Panc1 (cell line): ENCODE measurements at regions not wholly inside any gene's neighbourhood (a gene's known extent, or its start where the extent isn't known, plus 50 kb on each side); places are given as distances from the start of the nearest gene placed in this dataset.

Experiments used
- ATAC-seq: fragments of 200-7000 bp; cut with Tn5 transposase; 2 replicates; pipeline ENCODE4 v1.9.1; 2020; ENCODE audit warnings: mild to moderate bottlenecking, moderate library complexity
- BruUV-seq: library from RNA; stranded (reverse); fragments of 400-500 nt; replicated peaks from 2 replicates; lab custom pipeline; 2021; lab: Mats Ljungman, UMichigan
- CTCF ChIA-PET: fragments of 300-600 bp; sonication (Branson Sonifier 250); formaldehyde crosslinking; loops from one replicate; lab custom pipeline; 2022; ENCODE audit warnings: antibody characterized with exemption; lab: Charles Lee
- POLR2A ChIA-PET: fragments of 300-600 bp; sonication (Branson Sonifier 250); formaldehyde crosslinking; loops from one replicate; lab custom pipeline; 2022; ENCODE audit warnings: antibody characterized with exemption; lab: Charles Lee
- DNase-seq: peaks from one replicate; pipeline ENCODE4 v3.0.0-alpha.2; 2010; ENCODE audit warnings: low read depth, low spot score
- H3K27ac ChIP-seq: 2 replicates; pipeline ENCODE4 v1.5.1; 2011; ENCODE audit warnings: mild to moderate bottlenecking, low read length, inconsistent platforms
- H3K27me3 ChIP-seq: fragments of 200-500 bp; sonication (Bioruptor generic); 2 replicates; pipeline ENCODE4 v1.6.0; 2014; ENCODE audit warnings: low read length, inconsistent platforms; ENCODE audit not compliant: control insufficient read depth, insufficient read depth
- H3K36me3 ChIP-seq: fragments of 200-500 bp; sonication (Bioruptor generic); 2 replicates; pipeline ENCODE4 v1.5.1; 2014; ENCODE audit warnings: inconsistent platforms, mild to moderate bottlenecking, low read length, moderate library complexity; ENCODE audit not compliant: control insufficient read depth, insufficient read depth
- H3K4me1 ChIP-seq: 2 replicates; pipeline ENCODE4 v1.5.1; 2011; ENCODE audit warnings: inconsistent platforms, mild to moderate bottlenecking, low read length, moderate library complexity; ENCODE audit not compliant: control insufficient read depth, insufficient read depth
- H3K4me3 ChIP-seq, 2 experiments: 2 replicates each; pipeline ENCODE4 v1.5.1; 2011 to 2012; ENCODE audit warnings: low read depth in 2 of 2, low read length in 2 of 2, mild to moderate bottlenecking in 2 of 2, inconsistent platforms in 1 of 2, moderate library complexity in 1 of 2
- H3K9me3 ChIP-seq: fragments of 200-500 bp; sonication (Bioruptor generic); 2 replicates; pipeline ENCODE4 v1.5.1; 2014; ENCODE audit warnings: low read depth, mild to moderate bottlenecking, inconsistent platforms, low read length, moderate library complexity; ENCODE audit not compliant: control insufficient read depth, insufficient read depth
- POLR2AphosphoS5 ChIP-seq: IDR thresholded peaks from 2 replicates; pipeline ENCODE4 v1.6.1; 2012; ENCODE audit warnings: mild to moderate bottlenecking, low read depth, low read length, moderate library complexity
- SIN3A ChIP-seq: IDR thresholded peaks from 2 replicates; pipeline ENCODE4 v1.6.1; 2012; ENCODE audit warnings: low read depth, mild to moderate bottlenecking, low read length, moderate library complexity, borderline replicate concordance; ENCODE audit not compliant: insufficient read depth
- TCF7L2 ChIP-seq: IDR thresholded peaks from 2 replicates; pipeline ENCODE4 v1.6.1; 2011; ENCODE audit warnings: mild to moderate bottlenecking, low read depth, low read length, inconsistent platforms
- in situ Hi-C: cut with HindIII; loops from 2 replicates; pipeline ENCODE4 v1.10.0; 2016; ENCODE audit warnings: low sequenced_read_pairs, low pct_unique_long_range_greater_than_20kb
- intact Hi-C: fragments of 100-400 bp; cut with micrococcal nuclease; formaldehyde crosslinking; loops from one replicate; pipeline ENCODE4 v1.10.0; 2022; ENCODE audit not compliant: unreplicated experiment
- TF ChIP-seq, protein P1 (sequence below): fragments of 450-650 bp; IDR thresholded peaks from 2 replicates; pipeline ENCODE4 v1.5.1; 2017; ENCODE audit warnings: mild to moderate bottlenecking
- TF ChIP-seq, protein P2 (sequence below), 2 experiments: IDR thresholded peaks; 2 replicates each; pipeline ENCODE4 v1.6.1; 2011 to 2012; ENCODE audit warnings: low read depth in 2 of 2, control low read depth in 1 of 2, low read length in 1 of 2, mild to moderate bottlenecking in 1 of 2, moderate library complexity in 1 of 2; ENCODE audit not compliant: insufficient read depth in 1 of 2

DNA sequence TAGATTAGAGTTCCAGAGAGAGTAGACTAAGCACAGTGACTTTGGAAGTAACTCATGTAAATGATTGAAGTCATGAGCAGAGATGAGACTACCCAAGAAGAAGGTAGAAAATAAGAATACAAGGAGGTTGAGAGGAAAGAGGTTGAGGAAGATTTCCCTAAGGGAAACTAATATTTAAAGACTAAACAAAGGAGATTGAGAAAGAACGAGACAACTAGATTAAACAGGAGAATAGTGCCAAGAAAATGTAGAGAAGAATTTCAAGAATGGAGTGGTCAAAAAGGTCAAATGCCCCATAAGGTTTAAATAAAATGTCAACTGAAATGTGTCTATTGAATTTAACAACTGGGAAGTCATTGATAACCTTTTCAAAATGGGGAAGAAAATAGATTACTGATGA, 59.0 kb downstream of the RPS29 start:
- H3K36me3 ChIP-seq, result no peaks in the 10 kb centered on the region
- ChIA-PET CTCF (no interaction called here), POLR2A (no interaction called here)
- no peak overlapping the region for H3K27ac ChIP-seq
- no peaks in the 10 kb centered on the region for H3K9me3 ChIP-seq
- no peak for ATAC-seq
- no peak for DNase-seq
- in situ Hi-C loops (no loop called here), intact Hi-C loops (no loop called here)
- no peaks in the 10 kb centered on the region for H3K4me1 ChIP-seq
- no peak overlapping the region for H3K4me3 ChIP-seq
- BruUV-seq, result no TSS peak
- TF ChIP-seq, protein P1, sequence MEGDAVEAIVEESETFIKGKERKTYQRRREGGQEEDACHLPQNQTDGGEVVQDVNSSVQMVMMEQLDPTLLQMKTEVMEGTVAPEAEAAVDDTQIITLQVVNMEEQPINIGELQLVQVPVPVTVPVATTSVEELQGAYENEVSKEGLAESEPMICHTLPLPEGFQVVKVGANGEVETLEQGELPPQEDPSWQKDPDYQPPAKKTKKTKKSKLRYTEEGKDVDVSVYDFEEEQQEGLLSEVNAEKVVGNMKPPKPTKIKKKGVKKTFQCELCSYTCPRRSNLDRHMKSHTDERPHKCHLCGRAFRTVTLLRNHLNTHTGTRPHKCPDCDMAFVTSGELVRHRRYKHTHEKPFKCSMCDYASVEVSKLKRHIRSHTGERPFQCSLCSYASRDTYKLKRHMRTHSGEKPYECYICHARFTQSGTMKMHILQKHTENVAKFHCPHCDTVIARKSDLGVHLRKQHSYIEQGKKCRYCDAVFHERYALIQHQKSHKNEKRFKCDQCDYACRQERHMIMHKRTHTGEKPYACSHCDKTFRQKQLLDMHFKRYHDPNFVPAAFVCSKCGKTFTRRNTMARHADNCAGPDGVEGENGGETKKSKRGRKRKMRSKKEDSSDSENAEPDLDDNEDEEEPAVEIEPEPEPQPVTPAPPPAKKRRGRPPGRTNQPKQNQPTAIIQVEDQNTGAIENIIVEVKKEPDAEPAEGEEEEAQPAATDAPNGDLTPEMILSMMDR, result no peak
- no peak for TF ChIP-seq TCF7L2
- TF ChIP-seq, protein P2, sequence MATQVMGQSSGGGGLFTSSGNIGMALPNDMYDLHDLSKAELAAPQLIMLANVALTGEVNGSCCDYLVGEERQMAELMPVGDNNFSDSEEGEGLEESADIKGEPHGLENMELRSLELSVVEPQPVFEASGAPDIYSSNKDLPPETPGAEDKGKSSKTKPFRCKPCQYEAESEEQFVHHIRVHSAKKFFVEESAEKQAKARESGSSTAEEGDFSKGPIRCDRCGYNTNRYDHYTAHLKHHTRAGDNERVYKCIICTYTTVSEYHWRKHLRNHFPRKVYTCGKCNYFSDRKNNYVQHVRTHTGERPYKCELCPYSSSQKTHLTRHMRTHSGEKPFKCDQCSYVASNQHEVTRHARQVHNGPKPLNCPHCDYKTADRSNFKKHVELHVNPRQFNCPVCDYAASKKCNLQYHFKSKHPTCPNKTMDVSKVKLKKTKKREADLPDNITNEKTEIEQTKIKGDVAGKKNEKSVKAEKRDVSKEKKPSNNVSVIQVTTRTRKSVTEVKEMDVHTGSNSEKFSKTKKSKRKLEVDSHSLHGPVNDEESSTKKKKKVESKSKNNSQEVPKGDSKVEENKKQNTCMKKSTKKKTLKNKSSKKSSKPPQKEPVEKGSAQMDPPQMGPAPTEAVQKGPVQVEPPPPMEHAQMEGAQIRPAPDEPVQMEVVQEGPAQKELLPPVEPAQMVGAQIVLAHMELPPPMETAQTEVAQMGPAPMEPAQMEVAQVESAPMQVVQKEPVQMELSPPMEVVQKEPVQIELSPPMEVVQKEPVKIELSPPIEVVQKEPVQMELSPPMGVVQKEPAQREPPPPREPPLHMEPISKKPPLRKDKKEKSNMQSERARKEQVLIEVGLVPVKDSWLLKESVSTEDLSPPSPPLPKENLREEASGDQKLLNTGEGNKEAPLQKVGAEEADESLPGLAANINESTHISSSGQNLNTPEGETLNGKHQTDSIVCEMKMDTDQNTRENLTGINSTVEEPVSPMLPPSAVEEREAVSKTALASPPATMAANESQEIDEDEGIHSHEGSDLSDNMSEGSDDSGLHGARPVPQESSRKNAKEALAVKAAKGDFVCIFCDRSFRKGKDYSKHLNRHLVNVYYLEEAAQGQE (IDR thresholded peaks at IDR 0.05; ENCODE audit: insufficient read depth in 1 of 2, low read depth in 2 of 2, low read length in 1 of 2), result no peak
- no peak for TF ChIP-seq SIN3A
- TF ChIP-seq POLR2AphosphoS5, result no peak
- no peaks in the 10 kb centered on the region for H3K27me3 ChIP-seq

DNA sequence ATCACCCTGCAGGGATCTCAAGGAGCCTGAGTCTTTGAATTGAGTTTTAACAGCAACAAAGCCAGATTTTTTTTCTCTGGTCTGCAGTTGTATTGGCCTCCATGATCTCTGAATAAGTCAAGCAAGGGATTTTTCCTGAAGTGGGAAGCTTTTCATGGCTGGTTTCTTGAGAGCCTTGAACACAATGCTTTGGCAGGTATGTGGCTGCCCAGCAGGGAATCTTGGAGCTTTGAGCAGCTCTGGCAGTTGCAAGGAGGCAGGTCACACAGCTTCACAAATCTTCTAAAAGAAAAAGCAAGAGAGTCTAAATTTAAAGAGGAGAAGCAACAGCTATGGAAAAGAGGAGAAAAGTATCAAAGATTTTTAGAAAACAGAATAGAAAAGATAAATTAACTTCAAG, 60.1 kb downstream of the RPS29 start:
- no peak for DNase-seq
- in situ Hi-C loops, result no loop called here
- BruUV-seq, result no TSS peak
- Histone ChIP-seq H3K27me3 (no peaks in the 10 kb centered on the region), H3K4me3 (no peak overlapping the region), H3K36me3 (no peaks in the 10 kb centered on the region), H3K4me1 (no peaks in the 10 kb centered on the region), H3K27ac (no peak overlapping the region), H3K9me3 (no peaks in the 10 kb centered on the region)
- intact Hi-C loops, result no loop called here
- no peak for ATAC-seq
- TF ChIP-seq, protein P1, result no peak
- no peak for TF ChIP-seq SIN3A
- TF ChIP-seq, protein P2 (IDR thresholded peaks at IDR 0.05; ENCODE audit: insufficient read depth in 1 of 2, low read depth in 2 of 2, low read length in 1 of 2), result no peak
- no peak for TF ChIP-seq TCF7L2
- no peak for TF ChIP-seq POLR2AphosphoS5
- ChIA-PET CTCF (no interaction called here), POLR2A (no interaction called here)
